ENCODE measurements at regions not wholly inside any gene's neighbourhood (a gene's known extent, or its start where the extent isn't known, plus 50 kb on each side); places are given as distances from the start of the nearest gene placed in this dataset.

DNA sequence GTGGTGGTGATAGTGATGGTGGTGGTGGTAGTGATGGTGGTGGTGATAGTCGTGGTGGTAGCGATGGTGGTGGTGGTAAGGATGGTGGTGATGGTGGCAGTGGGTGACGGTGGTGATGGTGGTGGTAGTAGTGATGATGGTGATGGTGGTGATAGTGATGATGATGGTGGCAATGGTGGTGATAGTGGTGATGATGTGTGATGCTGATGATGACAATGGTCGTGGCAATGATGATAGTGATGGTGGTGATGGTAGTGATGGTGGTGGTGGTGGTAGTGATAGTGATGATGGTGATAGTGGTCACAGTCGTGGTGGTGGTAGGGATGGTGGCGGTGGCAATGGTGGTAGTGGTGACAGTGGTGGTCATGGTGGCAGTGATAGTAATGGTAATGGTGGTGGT is 243.9 kb upstream of the RAB6C start:
- H3F3A ChIP-seq (ENCODE audit: insufficient read depth) = no peaks in the 10 kb centered on the region
- no peak overlapping the region for H3K4me3 ChIP-seq (ENCODE audit: insufficient read depth, low read length, poor library complexity, severe bottlenecking)
- H3K9me2 ChIP-seq (replicated peaks; ENCODE audit: insufficient read depth, low read length) = no peaks in the 10 kb centered on the region
- H3K9ac ChIP-seq (ENCODE audit: low read length) = no peak overlapping the region
- H4K20me1 ChIP-seq (ENCODE audit: low read depth, low read length) = no peaks in the 10 kb centered on the region
- H3K27ac ChIP-seq (ENCODE audit: low read depth, low read length) = no peak overlapping the region
- H3K36me3 ChIP-seq (ENCODE audit: low read length) = no peaks in the 10 kb centered on the region
- H3K9me3 ChIP-seq (ENCODE audit: insufficient read depth, low read length) = no peaks in the 10 kb centered on the region
- TF ChIP-seq EZH2phosphoT487 (conservative IDR thresholded peaks at IDR 0.05; ENCODE audit: low read length) = no peak
- TF ChIP-seq, protein P1, sequence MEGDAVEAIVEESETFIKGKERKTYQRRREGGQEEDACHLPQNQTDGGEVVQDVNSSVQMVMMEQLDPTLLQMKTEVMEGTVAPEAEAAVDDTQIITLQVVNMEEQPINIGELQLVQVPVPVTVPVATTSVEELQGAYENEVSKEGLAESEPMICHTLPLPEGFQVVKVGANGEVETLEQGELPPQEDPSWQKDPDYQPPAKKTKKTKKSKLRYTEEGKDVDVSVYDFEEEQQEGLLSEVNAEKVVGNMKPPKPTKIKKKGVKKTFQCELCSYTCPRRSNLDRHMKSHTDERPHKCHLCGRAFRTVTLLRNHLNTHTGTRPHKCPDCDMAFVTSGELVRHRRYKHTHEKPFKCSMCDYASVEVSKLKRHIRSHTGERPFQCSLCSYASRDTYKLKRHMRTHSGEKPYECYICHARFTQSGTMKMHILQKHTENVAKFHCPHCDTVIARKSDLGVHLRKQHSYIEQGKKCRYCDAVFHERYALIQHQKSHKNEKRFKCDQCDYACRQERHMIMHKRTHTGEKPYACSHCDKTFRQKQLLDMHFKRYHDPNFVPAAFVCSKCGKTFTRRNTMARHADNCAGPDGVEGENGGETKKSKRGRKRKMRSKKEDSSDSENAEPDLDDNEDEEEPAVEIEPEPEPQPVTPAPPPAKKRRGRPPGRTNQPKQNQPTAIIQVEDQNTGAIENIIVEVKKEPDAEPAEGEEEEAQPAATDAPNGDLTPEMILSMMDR (IDR thresholded peaks at IDR 0.05; ENCODE audit: insufficient read depth, low read length, poor library complexity, severe bottlenecking) = no peak
- H2AFZ ChIP-seq (ENCODE audit: low read depth, low read length, severe bottlenecking) = no peak overlapping the region
- no peaks in the 10 kb centered on the region for H3K79me2 ChIP-seq (ENCODE audit: insufficient read depth, low read length)
- H3K4me2 ChIP-seq (ENCODE audit: low read depth, low read length, poor library complexity, severe bottlenecking) = no peak overlapping the region
- H3K27me3 ChIP-seq (ENCODE audit: low read length) = no peaks in the 10 kb centered on the region

DNA sequence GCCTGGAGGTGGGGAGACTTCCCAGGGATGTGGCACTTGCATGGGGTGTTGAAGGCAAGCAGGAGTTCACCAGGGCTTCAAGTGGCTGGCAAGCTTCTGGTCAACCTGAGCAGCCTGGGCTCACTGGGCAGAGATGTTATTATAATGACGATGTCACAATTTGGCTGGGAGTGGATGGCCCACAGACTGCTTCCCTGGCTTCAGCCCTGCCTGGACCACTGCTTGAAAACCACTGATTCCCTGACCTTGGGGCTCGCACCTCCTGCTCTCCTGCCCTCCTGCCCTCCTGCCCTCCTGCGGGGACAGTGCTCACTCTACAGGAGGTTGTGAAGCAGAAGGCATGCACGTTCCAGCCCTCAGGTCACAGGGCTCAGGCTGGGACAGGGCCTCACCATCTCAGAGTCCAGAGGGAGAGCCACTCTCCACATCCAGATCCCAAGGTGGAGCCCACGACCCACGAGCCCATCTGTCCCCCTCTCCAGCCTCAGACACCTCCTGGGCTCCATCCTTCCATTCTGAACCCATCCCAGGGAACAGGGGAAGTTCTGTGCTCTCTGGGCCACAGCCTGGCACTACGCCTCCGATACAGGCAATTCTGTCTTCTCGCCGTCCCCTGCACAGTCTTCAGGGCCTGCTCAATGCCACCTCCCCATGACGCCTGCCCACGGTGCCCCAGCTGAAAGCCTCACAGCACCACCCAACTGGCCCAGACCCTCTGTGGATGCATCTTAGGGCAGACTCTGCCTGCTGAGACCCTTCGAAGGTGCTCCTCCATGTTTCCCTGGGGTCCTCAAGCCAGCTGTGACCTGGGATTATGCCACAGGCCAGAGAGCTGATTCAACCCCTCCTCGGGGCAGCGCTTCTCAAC is 241.6 kb upstream of the RAB6C start:
- no peaks in the 10 kb centered on the region for H3F3A ChIP-seq (ENCODE audit: insufficient read depth)
- H3K27me3 ChIP-seq (ENCODE audit: low read length) = no peaks in the 10 kb centered on the region
- H3K36me3 ChIP-seq (ENCODE audit: low read length) = no peaks in the 10 kb centered on the region
- H3K9ac ChIP-seq (ENCODE audit: low read length) = no peak overlapping the region
- no peaks in the 10 kb centered on the region for H3K79me2 ChIP-seq (ENCODE audit: insufficient read depth, low read length)
- no peak overlapping the region for H3K4me3 ChIP-seq (ENCODE audit: insufficient read depth, low read length, poor library complexity, severe bottlenecking)
- no peaks in the 10 kb centered on the region for H3K9me2 ChIP-seq (replicated peaks; ENCODE audit: insufficient read depth, low read length)
- TF ChIP-seq EZH2phosphoT487 (conservative IDR thresholded peaks at IDR 0.05; ENCODE audit: low read length) = no peak
- TF ChIP-seq, protein P1 (IDR thresholded peaks at IDR 0.05; ENCODE audit: insufficient read depth, low read length, poor library complexity, severe bottlenecking) = no peak
- H3K4me2 ChIP-seq (ENCODE audit: low read depth, low read length, poor library complexity, severe bottlenecking) = no peak overlapping the region
- no peaks in the 10 kb centered on the region for H3K9me3 ChIP-seq (ENCODE audit: insufficient read depth, low read length)
- no peak overlapping the region for H3K27ac ChIP-seq (ENCODE audit: low read depth, low read length)
- no peaks in the 10 kb centered on the region for H4K20me1 ChIP-seq (ENCODE audit: low read depth, low read length)
- no peak overlapping the region for H2AFZ ChIP-seq (ENCODE audit: low read depth, low read length, severe bottlenecking)

DNA sequence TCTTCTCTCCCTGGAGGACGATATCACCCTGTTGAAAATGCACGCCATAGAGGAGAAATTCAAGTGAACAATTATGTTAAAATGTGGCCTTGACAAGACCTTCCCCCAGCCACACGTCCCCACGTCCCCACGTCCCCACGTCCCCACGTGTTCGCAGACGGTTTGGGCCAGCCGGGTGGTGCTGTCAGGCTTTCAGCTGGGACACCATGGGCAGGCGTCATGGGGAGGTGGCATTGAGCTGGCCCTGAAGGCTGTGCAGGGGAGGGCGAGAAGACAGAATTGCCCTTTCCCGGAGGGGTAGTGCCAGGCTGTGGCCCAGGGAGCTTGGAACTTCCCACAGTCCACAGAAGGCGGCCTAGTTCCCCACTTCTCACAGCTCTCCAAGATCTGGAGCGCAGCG is 240.7 kb upstream of the RAB6C start:
- Histone ChIP-seq H3F3A (ENCODE audit: insufficient read depth) (no peaks in the 10 kb centered on the region), H2AFZ (ENCODE audit: low read depth, low read length, severe bottlenecking) (no peak overlapping the region), H3K4me3 (ENCODE audit: insufficient read depth, low read length, poor library complexity, severe bottlenecking) (no peak overlapping the region), H3K9ac (ENCODE audit: low read length) (no peak overlapping the region), H3K9me2 (replicated peaks; ENCODE audit: insufficient read depth, low read length) (no peaks in the 10 kb centered on the region), H3K4me2 (ENCODE audit: low read depth, low read length, poor library complexity, severe bottlenecking) (no peak overlapping the region), H3K9me3 (ENCODE audit: insufficient read depth, low read length) (no peaks in the 10 kb centered on the region), H3K27ac (ENCODE audit: low read depth, low read length) (no peak overlapping the region), H3K36me3 (ENCODE audit: low read length) (no peaks in the 10 kb centered on the region), H3K79me2 (ENCODE audit: insufficient read depth, low read length) (no peaks in the 10 kb centered on the region), H3K27me3 (ENCODE audit: low read length) (no peaks in the 10 kb centered on the region), H4K20me1 (ENCODE audit: low read depth, low read length) (no peaks in the 10 kb centered on the region)
- TF ChIP-seq EZH2phosphoT487 (conservative IDR thresholded peaks at IDR 0.05; ENCODE audit: low read length) = no peak
- TF ChIP-seq, protein P1 (IDR thresholded peaks at IDR 0.05; ENCODE audit: insufficient read depth, low read length, poor library complexity, severe bottlenecking) = no peak
